NCI-H2107 treated with DMSO at 0.1 percent for 48 hours (cell line): ENCODE measurements at regions not wholly inside any gene's neighbourhood (a gene's known extent, or its start where the extent isn't known, plus 50 kb on each side); places are given as distances from the start of the nearest gene placed in this dataset.

Experiments used
- DNase-seq: peaks from one replicate; lab custom pipeline; 2025; ENCODE audit not compliant: unreplicated experiment; lab: John Stamatoyannopoulos, UW

GRCh38 chr1:88266051-88266450 is 418.0 kb upstream of the PKN2 start:
- DNase-seq, result no peak

GRCh38 chr1:88272216-88272615 is 411.9 kb upstream of the PKN2 start:
- no peak for DNase-seq

- DNase-seq, result no peak
Measured at GRCh38 chr1:88274431-88274830, 409.6 kb upstream of the PKN2 start.

GRCh38 chr1:88275259-88275862 is 408.7 kb upstream of the PKN2 start:
- DNase-seq, result no peak

GRCh38 chr1:88276163-88276562 is 407.9 kb upstream of the PKN2 start:
- DNase-seq, result no peak

- DNase-seq, result no peak
Measured at GRCh38 chr1:88284066-88284465, 400.0 kb upstream of the PKN2 start.

- DNase-seq, result no peak
Measured at GRCh38 chr1:88284666-88285366, 399.3 kb upstream of the PKN2 start.

GRCh38 chr1:88286716-88287115 is 397.4 kb upstream of the PKN2 start:
- no peak for DNase-seq

GRCh38 chr1:88288571-88288970 is 395.5 kb upstream of the PKN2 start:
- no peak for DNase-seq

GRCh38 chr1:88289401-88290102 is 394.5 kb upstream of the PKN2 start:
- no peak for DNase-seq

- DNase-seq, result no peak
Measured at GRCh38 chr1:88291611-88292354, 392.3 kb upstream of the PKN2 start.

- DNase-seq, result no peak
Measured at GRCh38 chr1:88293691-88294190, 390.3 kb upstream of the PKN2 start.

- no peak for DNase-seq
Measured at GRCh38 chr1:88296227-88296626, 387.8 kb upstream of the PKN2 start.

- no peak for DNase-seq
Measured at GRCh38 chr1:88296642-88297041, 387.4 kb upstream of the PKN2 start.

- DNase-seq, result no peak
Measured at GRCh38 chr1:88298506-88298905, 385.6 kb upstream of the PKN2 start.

- DNase-seq, result no peak
Measured at GRCh38 chr1:88300752-88301263, 383.3 kb upstream of the PKN2 start.

GRCh38 chr1:88302843-88303486 is 381.1 kb upstream of the PKN2 start:
- no peak for DNase-seq

- DNase-seq, result no peak
Measured at GRCh38 chr1:88311265-88311664, 372.8 kb upstream of the PKN2 start.

- no peak for DNase-seq
Measured at GRCh38 chr1:88311907-88312306, 372.2 kb upstream of the PKN2 start.

GRCh38 chr1:88317396-88317795 is 366.7 kb upstream of the PKN2 start:
- DNase-seq, result no peak

- no peak for DNase-seq
Measured at GRCh38 chr1:88318740-88319139, 365.3 kb upstream of the PKN2 start.
